DND-41 (cell line): ENCODE measurements at regions not wholly inside any gene's neighbourhood (a gene's known extent, or its start where the extent isn't known, plus 50 kb on each side); places are given as distances from the start of the nearest gene placed in this dataset.

Experiments
- ATAC-seq: fragments of 200-7000 bp; cut with Tn5 transposase; 3 replicates; pipeline ENCODE4 v1.9.1; 2021; ENCODE audit warnings: low read depth; ENCODE audit not compliant: insufficient read depth
- DNase-seq: peaks from one replicate; pipeline ENCODE4 v3.0.0-alpha.2; 2020
- H2AFZ ChIP-seq: 2 replicates; pipeline ENCODE4 v1.6.0; 2012; ENCODE audit warnings: low read depth, low read length
- H3K27ac ChIP-seq: 2 replicates; pipeline ENCODE4 v1.5.1; 2012; ENCODE audit warnings: low read length, inconsistent platforms
- H3K27me3 ChIP-seq: fragments of 200-600 bp; sonication (generic); 2 replicates; pipeline ENCODE4 v1.6.0; 2012; ENCODE audit warnings: low read length, mild to moderate bottlenecking, inconsistent platforms; ENCODE audit not compliant: insufficient read depth, poor library complexity
- H3K36me3 ChIP-seq: 2 replicates; pipeline ENCODE4 v1.5.1; 2012; ENCODE audit warnings: low read length, inconsistent platforms; ENCODE audit not compliant: insufficient read depth
- H3K4me1 ChIP-seq: 2 replicates; pipeline ENCODE4 v1.5.1; 2012; ENCODE audit warnings: mild to moderate bottlenecking, low read length; ENCODE audit not compliant: insufficient read depth
- H3K4me2 ChIP-seq: 2 replicates; pipeline ENCODE4 v1.6.0; 2012; ENCODE audit warnings: mild to moderate bottlenecking, moderate library complexity, low read length, inconsistent platforms; ENCODE audit not compliant: insufficient read depth
- H3K4me3 ChIP-seq, 2 experiments: fragments of 200-600 bp in 1 of 2; shearing (Covaris generic) in 1 of 2; 2 replicates each; pipeline ENCODE4 v1.5.1; 2012 to 2016; ENCODE audit warnings: inconsistent platforms in 2 of 2, low read length in 2 of 2, mild to moderate bottlenecking in 2 of 2, low read depth in 1 of 2, moderate library complexity in 1 of 2
- H3K79me2 ChIP-seq: 2 replicates; pipeline ENCODE4 v1.6.0; 2012; ENCODE audit warnings: low read length, inconsistent platforms; ENCODE audit not compliant: insufficient read depth
- H3K9ac ChIP-seq: 2 replicates; pipeline ENCODE4 v1.6.0; 2012; ENCODE audit warnings: low read depth, mild to moderate bottlenecking, inconsistent platforms, low read length, moderate library complexity
- H3K9me3 ChIP-seq: 2 replicates; pipeline ENCODE4 v1.5.1; 2012; ENCODE audit warnings: low read length, moderate library complexity, mild to moderate bottlenecking, inconsistent platforms; ENCODE audit not compliant: insufficient read depth, severe bottlenecking
- H4K20me1 ChIP-seq: 2 replicates; pipeline ENCODE4 v1.6.0; 2012; ENCODE audit warnings: low read length; ENCODE audit not compliant: insufficient read depth
- EZH2 ChIP-seq: IDR thresholded peaks from 3 replicates; pipeline ENCODE4 v1.6.1; 2012; ENCODE audit warnings: borderline replicate concordance, low read depth, mild to moderate bottlenecking, moderate library complexity, low read length, inconsistent platforms; ENCODE audit not compliant: severe bottlenecking
- TF ChIP-seq, protein P1 (sequence below): IDR thresholded peaks from 2 replicates; pipeline ENCODE4 v1.5.1; 2012; ENCODE audit warnings: borderline replicate concordance, low read length, moderate library complexity, mild to moderate bottlenecking; ENCODE audit not compliant: poor library complexity, severe bottlenecking; ENCODE audit errors: extremely low read depth

DNA sequence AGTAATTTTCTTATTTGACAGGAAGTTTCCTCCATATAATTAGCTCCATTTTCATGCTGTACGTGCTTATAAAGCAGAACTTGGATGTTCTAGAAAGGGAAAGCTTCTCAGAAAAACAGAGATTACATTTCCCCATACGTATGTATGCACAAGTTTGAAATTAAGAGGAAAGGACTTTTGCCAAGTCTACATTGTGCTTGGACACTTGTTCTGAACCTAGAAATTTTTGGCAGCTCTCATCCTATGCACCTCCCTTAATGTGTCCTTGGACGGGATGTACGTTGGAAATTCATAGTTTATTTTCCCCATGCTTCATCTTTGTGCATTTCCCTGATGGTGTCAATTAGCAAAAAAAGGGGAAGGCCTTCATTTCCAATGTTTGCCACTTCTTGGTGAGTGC lies 322.7 kb downstream of the BLID start:
- Histone ChIP-seq H3K4me2 (no peak overlapping the region), H3K9ac (no peak overlapping the region), H3K4me1 (no peaks in the 10 kb centered on the region), H4K20me1 (no peaks in the 10 kb centered on the region), H3K9me3 (no peaks in the 10 kb centered on the region), H3K36me3 (no peaks in the 10 kb centered on the region), H3K4me3 (no peak overlapping the region), H3K27me3 (no peaks in the 10 kb centered on the region), H3K27ac (no peak overlapping the region), H3K79me2 (no peaks in the 10 kb centered on the region), H2AFZ (no peak overlapping the region)
- TF ChIP-seq, protein P1, sequence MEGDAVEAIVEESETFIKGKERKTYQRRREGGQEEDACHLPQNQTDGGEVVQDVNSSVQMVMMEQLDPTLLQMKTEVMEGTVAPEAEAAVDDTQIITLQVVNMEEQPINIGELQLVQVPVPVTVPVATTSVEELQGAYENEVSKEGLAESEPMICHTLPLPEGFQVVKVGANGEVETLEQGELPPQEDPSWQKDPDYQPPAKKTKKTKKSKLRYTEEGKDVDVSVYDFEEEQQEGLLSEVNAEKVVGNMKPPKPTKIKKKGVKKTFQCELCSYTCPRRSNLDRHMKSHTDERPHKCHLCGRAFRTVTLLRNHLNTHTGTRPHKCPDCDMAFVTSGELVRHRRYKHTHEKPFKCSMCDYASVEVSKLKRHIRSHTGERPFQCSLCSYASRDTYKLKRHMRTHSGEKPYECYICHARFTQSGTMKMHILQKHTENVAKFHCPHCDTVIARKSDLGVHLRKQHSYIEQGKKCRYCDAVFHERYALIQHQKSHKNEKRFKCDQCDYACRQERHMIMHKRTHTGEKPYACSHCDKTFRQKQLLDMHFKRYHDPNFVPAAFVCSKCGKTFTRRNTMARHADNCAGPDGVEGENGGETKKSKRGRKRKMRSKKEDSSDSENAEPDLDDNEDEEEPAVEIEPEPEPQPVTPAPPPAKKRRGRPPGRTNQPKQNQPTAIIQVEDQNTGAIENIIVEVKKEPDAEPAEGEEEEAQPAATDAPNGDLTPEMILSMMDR: no peak
- TF ChIP-seq EZH2: no peak
- ATAC-seq: no peak
- DNase-seq: no peak

DNA sequence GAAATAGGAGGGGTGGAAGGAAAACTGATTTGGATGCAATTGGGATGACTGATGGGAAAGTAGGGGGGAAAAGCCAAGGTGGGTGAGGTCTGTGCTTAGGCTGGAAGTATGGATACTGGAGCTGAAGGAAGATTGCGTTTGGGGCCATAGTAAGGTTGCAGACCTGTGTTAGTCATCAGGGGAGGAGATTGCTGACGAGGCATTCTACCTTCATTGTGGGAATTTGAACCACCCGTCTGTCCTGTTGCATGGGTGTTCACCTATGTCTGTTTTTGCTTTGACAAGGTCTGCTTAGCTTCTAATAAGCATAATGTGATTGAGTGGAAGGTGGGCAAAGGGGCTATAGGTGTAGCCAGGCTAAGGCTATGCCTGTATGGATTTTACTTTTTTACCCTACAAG lies 323.8 kb downstream of the BLID start:
- Histone ChIP-seq H2AFZ (no peak overlapping the region), H3K4me2 (no peak overlapping the region), H3K9ac (no peak overlapping the region), H3K36me3 (no peaks in the 10 kb centered on the region), H3K27ac (no peak overlapping the region), H3K27me3 (no peaks in the 10 kb centered on the region), H3K4me3 (no peak overlapping the region), H3K79me2 (no peaks in the 10 kb centered on the region), H4K20me1 (no peaks in the 10 kb centered on the region), H3K4me1 (no peaks in the 10 kb centered on the region), H3K9me3 (no peaks in the 10 kb centered on the region)
- no peak for TF ChIP-seq EZH2
- TF ChIP-seq, protein P1: no peak
- DNase-seq (no peak), ATAC-seq (no peak)

DNA sequence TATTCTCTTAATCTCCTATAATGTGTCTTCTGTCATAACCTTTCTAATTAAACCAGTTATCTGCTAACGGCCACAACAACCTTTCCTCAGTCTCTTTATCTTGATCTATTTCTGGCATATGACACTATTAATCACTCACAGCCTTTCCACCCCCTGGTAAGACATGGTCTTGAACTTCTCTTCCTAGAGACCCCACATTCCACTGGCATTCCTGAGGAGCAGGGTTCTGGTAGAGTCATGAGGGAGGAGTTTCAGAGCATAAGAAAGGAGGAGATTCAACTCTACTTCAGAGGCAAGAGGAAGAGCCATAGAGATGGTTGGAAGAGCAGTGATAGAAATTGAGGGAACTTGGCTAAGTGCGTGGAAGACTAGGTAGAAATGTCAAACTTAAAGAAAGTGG lies 325.6 kb downstream of the BLID start:
- DNase-seq: no peak
- Histone ChIP-seq H3K4me1 (no peaks in the 10 kb centered on the region), H3K4me3 (no peak overlapping the region), H4K20me1 (no peaks in the 10 kb centered on the region), H3K27me3 (no peaks in the 10 kb centered on the region), H3K9ac (no peak overlapping the region), H2AFZ (no peak overlapping the region), H3K27ac (no peak overlapping the region), H3K36me3 (no peaks in the 10 kb centered on the region), H3K79me2 (no peaks in the 10 kb centered on the region), H3K4me2 (no peak overlapping the region), H3K9me3 (no peaks in the 10 kb centered on the region)
- ATAC-seq: no peak
- no peak for TF ChIP-seq EZH2
- TF ChIP-seq, protein P1: no peak

DNA sequence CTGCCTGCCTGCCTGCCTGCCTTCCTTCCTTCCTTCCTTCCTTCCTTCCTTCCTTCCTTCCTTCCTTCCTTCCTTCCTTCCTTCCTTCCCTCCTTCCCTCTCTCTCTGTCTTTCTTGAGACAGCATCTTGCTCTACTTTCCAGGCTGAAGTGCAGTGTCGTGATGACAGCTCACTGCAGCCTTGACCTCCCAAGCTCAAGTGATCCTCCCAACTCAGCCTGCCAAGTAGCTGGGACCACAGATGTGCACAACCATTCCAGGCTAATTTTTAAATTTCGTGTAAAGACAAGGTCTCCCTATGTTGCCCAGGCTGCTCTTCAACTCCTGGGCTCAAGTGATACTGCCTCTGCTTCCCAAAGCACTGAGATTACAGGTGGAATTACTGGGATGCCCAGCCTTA lies 328.2 kb upstream of the SORL1-AS1 start:
- ATAC-seq: no peak
- TF ChIP-seq, protein P1: no peak
- TF ChIP-seq EZH2: no peak

More for the DNA sequence above, 328.2 kb upstream of the SORL1-AS1 start:
- DNase-seq: no peak
- Histone ChIP-seq H4K20me1 (no peaks in the 10 kb centered on the region), H3K36me3 (no peaks in the 10 kb centered on the region), H3K27me3 (peaks cover 17% of the 10 kb centered on the region), H3K4me2 (no peak overlapping the region), H3K9ac (no peak overlapping the region), H3K79me2 (no peaks in the 10 kb centered on the region), H3K4me3 (no peak overlapping the region), H2AFZ (no peak overlapping the region), H3K4me1 (no peaks in the 10 kb centered on the region), H3K9me3 (no peaks in the 10 kb centered on the region), H3K27ac (no peak overlapping the region)
